ENCODE measurements at regions not wholly inside any gene's neighbourhood (a gene's known extent, or its start where the extent isn't known, plus 50 kb on each side); places are given as distances from the start of the nearest gene placed in this dataset.
A peak's percentile ranks its signal among the peaks of the same experiment; 100 is the strongest.

- Mint-ChIP-seq H3K9me3 (ENCODE audit: low read depth) (peaks cover 35% of the 10 kb centered on the region), H3K4me3 (ENCODE audit: unreplicated experiment) (no peak overlapping the region), H3K27ac (ENCODE audit: unreplicated experiment) (peak overlapping the region; percentile 81), H3K27me3 (ENCODE audit: low read depth) (no peaks in the 10 kb centered on the region), H3K36me3 (ENCODE audit: low read depth) (peaks cover 17% of the 10 kb centered on the region), H3K4me1 (ENCODE audit: low read depth) (peaks cover 22% of the 10 kb centered on the region)
- TF ChIP-seq, protein P1, sequence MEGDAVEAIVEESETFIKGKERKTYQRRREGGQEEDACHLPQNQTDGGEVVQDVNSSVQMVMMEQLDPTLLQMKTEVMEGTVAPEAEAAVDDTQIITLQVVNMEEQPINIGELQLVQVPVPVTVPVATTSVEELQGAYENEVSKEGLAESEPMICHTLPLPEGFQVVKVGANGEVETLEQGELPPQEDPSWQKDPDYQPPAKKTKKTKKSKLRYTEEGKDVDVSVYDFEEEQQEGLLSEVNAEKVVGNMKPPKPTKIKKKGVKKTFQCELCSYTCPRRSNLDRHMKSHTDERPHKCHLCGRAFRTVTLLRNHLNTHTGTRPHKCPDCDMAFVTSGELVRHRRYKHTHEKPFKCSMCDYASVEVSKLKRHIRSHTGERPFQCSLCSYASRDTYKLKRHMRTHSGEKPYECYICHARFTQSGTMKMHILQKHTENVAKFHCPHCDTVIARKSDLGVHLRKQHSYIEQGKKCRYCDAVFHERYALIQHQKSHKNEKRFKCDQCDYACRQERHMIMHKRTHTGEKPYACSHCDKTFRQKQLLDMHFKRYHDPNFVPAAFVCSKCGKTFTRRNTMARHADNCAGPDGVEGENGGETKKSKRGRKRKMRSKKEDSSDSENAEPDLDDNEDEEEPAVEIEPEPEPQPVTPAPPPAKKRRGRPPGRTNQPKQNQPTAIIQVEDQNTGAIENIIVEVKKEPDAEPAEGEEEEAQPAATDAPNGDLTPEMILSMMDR (IDR thresholded peaks at IDR 0.05): no peak
- no peak for DNase-seq (ENCODE audit: low spot score)
Observed at GRCh38 chr2:146305164-146305563, 1539.7 kb upstream of the ACVR2A start.

DNA sequence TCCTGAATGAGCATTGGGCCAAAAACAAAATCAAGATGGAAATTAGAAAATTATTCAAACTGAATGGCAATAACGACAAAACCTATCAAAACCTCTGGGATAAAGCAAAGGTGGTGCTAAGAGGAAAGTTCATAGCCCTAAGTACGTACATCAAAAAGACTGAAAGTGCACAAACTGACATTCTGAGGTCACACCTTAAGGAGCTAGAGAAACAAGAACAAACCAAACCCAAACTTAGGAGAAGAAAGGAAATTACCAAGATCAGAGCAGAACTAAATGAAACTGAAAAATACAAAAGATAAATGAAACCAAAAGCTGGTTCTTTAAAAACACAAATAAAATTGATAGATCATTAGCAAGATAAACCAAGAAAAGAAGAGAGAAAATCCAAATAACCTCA is 1543.5 kb upstream of the ACVR2A start:
- TF ChIP-seq, protein P1 (IDR thresholded peaks at IDR 0.05): no peak
- Mint-ChIP-seq H3K9me3 (ENCODE audit: low read depth) (peaks cover 51% of the 10 kb centered on the region), H3K4me3 (ENCODE audit: unreplicated experiment) (no peak overlapping the region), H3K36me3 (ENCODE audit: low read depth) (peaks cover 20% of the 10 kb centered on the region), H3K27me3 (ENCODE audit: low read depth) (no peaks in the 10 kb centered on the region), H3K4me1 (ENCODE audit: low read depth) (peaks cover 16% of the 10 kb centered on the region), H3K27ac (ENCODE audit: unreplicated experiment) (no peak overlapping the region)
- DNase-seq (ENCODE audit: low spot score): no peak

DNA sequence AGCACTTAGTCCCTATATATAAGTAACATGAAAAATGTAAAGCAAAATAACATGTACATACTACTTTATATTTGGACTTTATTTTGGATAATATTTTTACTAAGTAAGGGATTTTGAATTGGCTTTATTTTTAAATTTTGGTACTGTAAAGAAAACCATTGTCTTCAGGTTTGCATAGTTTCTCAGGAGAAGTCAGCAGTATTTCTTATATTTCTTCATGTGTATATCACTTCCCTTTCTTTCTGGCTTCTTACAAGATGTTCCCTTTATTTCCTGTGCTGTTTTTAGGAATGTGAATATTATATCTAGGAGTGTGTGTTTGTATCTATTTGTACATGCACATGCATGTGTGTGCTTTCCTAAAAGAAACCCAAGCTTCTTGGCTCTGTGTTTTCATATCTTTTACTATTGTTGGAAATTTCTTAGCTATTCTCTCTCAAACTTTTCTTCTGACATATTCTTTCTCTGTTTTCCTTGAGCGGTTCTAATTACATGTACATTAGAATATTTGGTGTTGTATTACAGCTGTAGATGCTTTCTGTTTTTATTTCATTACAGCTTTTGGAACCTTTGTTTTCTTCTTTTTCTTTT is 1549.7 kb upstream of the ACVR2A start:
- H3K27ac Mint-ChIP-seq (ENCODE audit: unreplicated experiment): no peak overlapping the region
- no peaks in the 10 kb centered on the region for H3K4me1 Mint-ChIP-seq (ENCODE audit: low read depth)
- peaks cover 12% of the 10 kb centered on the region for H3K36me3 Mint-ChIP-seq (ENCODE audit: low read depth)
- H3K4me3 Mint-ChIP-seq (ENCODE audit: unreplicated experiment): no peak overlapping the region
- TF ChIP-seq, protein P1 (IDR thresholded peaks at IDR 0.05): no peak
- peaks cover 31% of the 10 kb centered on the region for H3K9me3 Mint-ChIP-seq (ENCODE audit: low read depth)
- DNase-seq (ENCODE audit: low spot score): no peak
- H3K27me3 Mint-ChIP-seq (ENCODE audit: low read depth): no peaks in the 10 kb centered on the region

DNA sequence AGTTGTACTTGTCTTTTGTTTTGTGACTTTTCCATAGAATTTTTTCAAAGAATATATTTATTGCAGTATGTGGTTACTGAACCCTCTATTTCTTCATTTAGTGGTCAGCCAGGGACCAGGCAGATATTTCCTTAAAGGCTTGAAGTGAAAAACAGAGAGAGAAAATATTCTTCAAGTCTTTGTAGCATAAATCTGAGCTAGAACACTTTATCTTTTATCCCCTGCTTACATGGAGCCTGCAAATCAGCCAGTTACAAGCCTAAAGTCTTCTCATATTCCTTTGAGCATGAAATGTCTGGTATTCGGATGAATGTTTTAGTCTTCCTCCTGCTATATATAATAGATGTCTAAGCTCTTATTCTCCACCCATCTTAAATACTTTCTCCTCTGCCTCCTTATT is 1557.5 kb upstream of the ACVR2A start:
- TF ChIP-seq, protein P1 (IDR thresholded peaks at IDR 0.05): no peak
- Mint-ChIP-seq H3K9me3 (ENCODE audit: low read depth) (peaks cover 27% of the 10 kb centered on the region), H3K4me3 (ENCODE audit: unreplicated experiment) (no peak overlapping the region), H3K36me3 (ENCODE audit: low read depth) (peaks cover 6% of the 10 kb centered on the region), H3K27me3 (ENCODE audit: low read depth) (no peaks in the 10 kb centered on the region), H3K27ac (ENCODE audit: unreplicated experiment) (peak overlapping the region; percentile 53), H3K4me1 (ENCODE audit: low read depth) (peaks cover 10% of the 10 kb centered on the region)
- DNase-seq (ENCODE audit: low spot score): no peak

- DNase-seq (ENCODE audit: low spot score): no peak
- peaks cover 10% of the 10 kb centered on the region for H3K4me1 Mint-ChIP-seq (ENCODE audit: low read depth)
- no peak overlapping the region for H3K4me3 Mint-ChIP-seq (ENCODE audit: unreplicated experiment)
- TF ChIP-seq, protein P1 (IDR thresholded peaks at IDR 0.05): no peak
- no peaks in the 10 kb centered on the region for H3K36me3 Mint-ChIP-seq (ENCODE audit: low read depth)
- peaks cover 2% of the 10 kb centered on the region for H3K9me3 Mint-ChIP-seq (ENCODE audit: low read depth)
- no peaks in the 10 kb centered on the region for H3K27me3 Mint-ChIP-seq (ENCODE audit: low read depth)
- no peak overlapping the region for H3K27ac Mint-ChIP-seq (ENCODE audit: unreplicated experiment)
Observed at GRCh38 chr2:146278881-146279280, 1565.9 kb upstream of the ACVR2A start.
